Caco-2 (cell line): ENCODE measurements at regions not wholly inside any gene's neighbourhood (a gene's known extent, or its start where the extent isn't known, plus 50 kb on each side); places are given as distances from the start of the nearest gene placed in this dataset.

Experiments
- BruUV-seq: library from RNA; stranded (reverse); fragments of 400-500 nt; replicated peaks from 2 replicates; lab custom pipeline; 2021; lab: Mats Ljungman, UMichigan
- CTCF ChIA-PET: fragments of 300-600 bp; sonication (Branson Sonifier 250); formaldehyde crosslinking; loops from one replicate; lab custom pipeline; 2022; ENCODE audit warnings: antibody characterized with exemption; lab: Charles Lee
- POLR2A ChIA-PET: fragments of 300-600 bp; sonication (Branson Sonifier 250); formaldehyde crosslinking; loops from one replicate; lab custom pipeline; 2022; ENCODE audit warnings: antibody characterized with exemption; lab: Charles Lee
- DNase-seq, 2 experiments: peaks; one replicate each; pipeline versions ENCODE4 v3.0.0 to v3.0.0-alpha.2; 2020 to 2022
- H3K27me3 ChIP-seq: replicated peaks from 2 replicates; pipeline ENCODE4 v1.6.0; 2011; ENCODE audit warnings: low read length; ENCODE audit not compliant: control insufficient read depth, insufficient read depth
- H3K36me3 ChIP-seq: 2 replicates; pipeline ENCODE4 v1.5.1; 2011; ENCODE audit warnings: low read length; ENCODE audit not compliant: control insufficient read depth, insufficient read depth
- H3K4me1 ChIP-seq: fragments of 250-450 bp; sonication (Bioruptor Pico); 2 replicates; pipeline ENCODE4 v1.5.1; 2020; ENCODE audit warnings: mild to moderate bottlenecking
- H3K4me3 ChIP-seq: 2 replicates; pipeline ENCODE4 v1.5.1; 2011; ENCODE audit warnings: low read depth, mild to moderate bottlenecking, control low read depth, low read length
- H3K9me3 ChIP-seq: fragments of 250-450 bp; sonication (Bioruptor Pico); 2 replicates; pipeline ENCODE4 v1.5.1; 2020; ENCODE audit warnings: mild to moderate bottlenecking, moderate library complexity
- H3K27ac Mint-ChIP-seq: one replicate; pipeline ENCODE4 v1.8.0; 2022; ENCODE audit warnings: mixed read lengths; ENCODE audit not compliant: unreplicated experiment
- H3K27me3 Mint-ChIP-seq: one replicate; pipeline ENCODE4 v1.8.0; 2022; ENCODE audit warnings: mixed read lengths; ENCODE audit not compliant: insufficient read depth, unreplicated experiment
- H3K36me3 Mint-ChIP-seq: one replicate; pipeline ENCODE4 v1.8.0; 2022; ENCODE audit warnings: mild to moderate bottlenecking, mixed read lengths; ENCODE audit not compliant: insufficient read depth, unreplicated experiment
- H3K4me1 Mint-ChIP-seq: one replicate; pipeline ENCODE4 v1.8.0; 2022; ENCODE audit warnings: low read depth, mixed read lengths; ENCODE audit not compliant: unreplicated experiment
- H3K4me3 Mint-ChIP-seq: one replicate; pipeline ENCODE4 v1.8.0; 2022; ENCODE audit warnings: mild to moderate bottlenecking, moderate library complexity, mixed read lengths; ENCODE audit not compliant: unreplicated experiment
- H3K9me3 Mint-ChIP-seq: one replicate; pipeline ENCODE4 v1.8.0; 2022; ENCODE audit warnings: mixed read lengths; ENCODE audit not compliant: unreplicated experiment
- CTCF ChIP-seq, 2 experiments: fragments of 200-600 bp in 1 of 2; IDR thresholded peaks; 1 replicate in 1 of 2; 2 replicates in 1 of 2; pipeline versions ENCODE4 v1.5.1 to v1.8.0; 2011 to 2022; ENCODE audit warnings: antibody characterized with exemption in 1 of 2, control low read depth in 1 of 2, inconsistent platforms in 1 of 2, low read depth in 1 of 2, low read length in 1 of 2, mild to moderate bottlenecking in 1 of 2, moderate library complexity in 1 of 2; ENCODE audit not compliant: insufficient read depth in 1 of 2, severe bottlenecking in 1 of 2, unreplicated experiment in 1 of 2
- intact Hi-C: fragments of 100-400 bp; cut with micrococcal nuclease; formaldehyde crosslinking; loops from one replicate; pipeline ENCODE4 v1.10.0; 2022; ENCODE audit not compliant: unreplicated experiment

- Histone ChIP-seq H3K4me3 (no peak overlapping the region), H3K4me1 (no peaks in the 10 kb centered on the region), H3K27me3 (no peaks in the 10 kb centered on the region), H3K9me3 (no peaks in the 10 kb centered on the region), H3K36me3 (no peaks in the 10 kb centered on the region)
- Mint-ChIP-seq H3K27me3 (peaks cover 9% of the 10 kb centered on the region), H3K27ac (no peak overlapping the region), H3K4me1 (no peaks in the 10 kb centered on the region), H3K36me3 (no peaks in the 10 kb centered on the region), H3K9me3 (peaks cover 14% of the 10 kb centered on the region), H3K4me3 (no peak overlapping the region)
- BruUV-seq, result no TSS peak
- no peak for TF ChIP-seq CTCF (IDR thresholded peaks at IDR 0.05; ENCODE audit: insufficient read depth in 1 of 2, low read depth in 1 of 2, low read length in 1 of 2, severe bottlenecking in 1 of 2, unreplicated experiment in 1 of 2)
- DNase-seq, result no peak
- CTCF ChIA-PET, result no interaction called here
- POLR2A ChIA-PET, result no interaction called here
- intact Hi-C loops, result no loop called here
Measured at GRCh38 chr1:100629391-100629790, 90.2 kb upstream of the VCAM1 start.

DNA sequence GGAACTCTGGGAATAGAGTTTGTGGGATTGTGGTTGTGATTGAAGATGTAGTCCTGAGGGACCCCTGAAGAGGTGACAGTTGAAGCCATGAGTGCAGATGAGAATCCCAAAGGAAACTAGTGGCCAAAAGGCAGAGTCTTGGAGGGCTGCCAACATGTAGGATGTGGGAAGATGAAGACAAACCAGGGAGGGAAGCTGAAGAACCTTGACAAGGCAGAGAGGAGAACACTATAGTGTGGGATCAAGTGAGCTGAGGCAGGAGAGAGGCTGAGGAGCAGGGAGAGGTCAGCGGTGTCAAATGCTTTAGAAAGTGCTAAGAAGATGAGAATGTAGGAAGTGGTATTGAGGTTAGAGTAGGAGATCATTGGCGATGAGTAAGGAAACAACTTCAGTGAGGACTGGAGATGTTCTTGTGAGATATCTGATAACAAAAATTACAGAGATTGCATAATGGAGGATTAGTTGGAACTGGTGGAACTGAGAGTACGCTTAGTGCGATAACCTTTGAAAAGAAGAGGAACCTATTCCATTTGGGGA, 88.5 kb upstream of the VCAM1 start:
- ChIA-PET POLR2A (interaction anchor here (0.6 kb wide), 1 partner anchor 54 kb away, joined by 4 read pairs; no protein-coding TSS in a partner anchor), CTCF (no interaction called here)
- Mint-ChIP-seq H3K9me3 (peaks cover 14% of the 10 kb centered on the region), H3K36me3 (no peaks in the 10 kb centered on the region), H3K4me1 (no peaks in the 10 kb centered on the region), H3K4me3 (no peak overlapping the region), H3K27me3 (peaks cover 13% of the 10 kb centered on the region), H3K27ac (no peak overlapping the region)
- Histone ChIP-seq H3K4me1 (no peaks in the 10 kb centered on the region), H3K36me3 (no peaks in the 10 kb centered on the region), H3K4me3 (no peak overlapping the region), H3K27me3 (no peaks in the 10 kb centered on the region), H3K9me3 (no peaks in the 10 kb centered on the region)
- intact Hi-C loops, result no loop called here
- no peak for DNase-seq
- no TSS peak for BruUV-seq
- no peak for TF ChIP-seq CTCF (IDR thresholded peaks at IDR 0.05; ENCODE audit: insufficient read depth in 1 of 2, low read depth in 1 of 2, low read length in 1 of 2, severe bottlenecking in 1 of 2, unreplicated experiment in 1 of 2)

GRCh38 chr1:100642826-100643225, 76.7 kb upstream of the VCAM1 start:
- no peaks in the 10 kb centered on the region for H3K9me3 Mint-ChIP-seq
- intact Hi-C loops, result no loop called here
- no peaks in the 10 kb centered on the region for H3K4me1 Mint-ChIP-seq
- no peak overlapping the region for H3K27ac Mint-ChIP-seq
- no peak overlapping the region for H3K4me3 Mint-ChIP-seq
- H3K4me1 ChIP-seq, result no peaks in the 10 kb centered on the region
- BruUV-seq, result no TSS peak
- no peaks in the 10 kb centered on the region for H3K36me3 ChIP-seq
- no peak for TF ChIP-seq CTCF (IDR thresholded peaks at IDR 0.05; ENCODE audit: insufficient read depth in 1 of 2, low read depth in 1 of 2, low read length in 1 of 2, severe bottlenecking in 1 of 2, unreplicated experiment in 1 of 2)
- no peak overlapping the region for H3K4me3 ChIP-seq
- CTCF ChIA-PET, result no interaction called here
- POLR2A ChIA-PET, result no interaction called here
- H3K27me3 Mint-ChIP-seq, result no peaks in the 10 kb centered on the region
- no peaks in the 10 kb centered on the region for H3K9me3 ChIP-seq
- no peak for DNase-seq
- no peaks in the 10 kb centered on the region for H3K36me3 Mint-ChIP-seq
- no peaks in the 10 kb centered on the region for H3K27me3 ChIP-seq
